HG03571 (cell line): ENCODE measurements at regions not wholly inside any gene's neighbourhood (a gene's known extent, or its start where the extent isn't known, plus 50 kb on each side); places are given as distances from the start of the nearest gene placed in this dataset.
A peak's percentile ranks its signal among the peaks of the same experiment; 100 is the strongest.

Experiments used
- ATAC-seq: cut with Tn5 transposase; IDR thresholded peaks from one replicate; pipeline ENCODE4 v1.9.1; 2021; ENCODE audit not compliant: unreplicated experiment

DNA sequence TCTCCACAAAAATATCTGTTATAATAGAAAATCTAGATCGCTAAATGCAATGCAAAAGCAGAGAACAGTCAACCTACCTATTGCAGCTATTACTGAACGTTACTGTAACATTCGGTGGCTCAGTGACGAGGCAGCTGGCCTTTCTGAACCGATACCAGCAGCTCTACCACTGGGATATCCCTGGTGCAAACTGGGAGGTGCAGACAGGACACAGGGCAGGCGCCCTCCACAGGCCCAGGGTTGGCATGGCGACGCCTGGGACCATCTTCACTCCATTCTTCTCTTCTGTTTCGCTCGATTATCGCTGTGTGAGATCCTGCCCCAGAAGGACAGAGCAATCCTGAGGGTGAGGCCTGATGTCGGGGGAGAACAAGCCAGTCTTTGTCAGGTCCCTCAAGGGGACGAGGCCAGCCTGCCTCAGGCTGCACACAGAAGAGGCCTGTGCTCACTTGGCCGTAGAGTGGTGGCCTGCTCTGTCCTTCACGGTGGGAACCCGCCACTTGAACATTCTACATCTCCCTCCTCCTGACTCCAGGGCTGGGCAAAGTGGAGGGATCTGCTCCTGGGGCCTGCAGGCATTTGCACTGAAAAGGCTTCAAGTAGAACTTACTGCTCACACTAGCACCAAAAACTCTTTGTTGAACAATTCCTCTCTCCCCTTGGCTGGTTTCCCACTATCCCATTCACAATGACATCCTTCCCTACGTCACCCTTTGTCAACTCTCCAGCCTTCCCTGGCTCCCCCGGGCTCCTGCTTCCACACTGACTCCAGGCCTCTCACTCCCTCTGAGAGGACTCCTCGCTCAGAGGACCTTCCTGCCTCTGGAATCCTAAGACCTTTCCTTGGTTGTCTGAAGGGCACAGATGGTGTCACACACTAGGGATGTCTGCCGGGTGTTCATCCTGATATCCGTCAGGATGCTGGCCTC, 49.7 kb downstream of the CYRIA start:
- no peak for ATAC-seq

GRCh38 chr2:16615246-16615645, 50.4 kb downstream of the CYRIA start:
- ATAC-seq, result no peak

DNA sequence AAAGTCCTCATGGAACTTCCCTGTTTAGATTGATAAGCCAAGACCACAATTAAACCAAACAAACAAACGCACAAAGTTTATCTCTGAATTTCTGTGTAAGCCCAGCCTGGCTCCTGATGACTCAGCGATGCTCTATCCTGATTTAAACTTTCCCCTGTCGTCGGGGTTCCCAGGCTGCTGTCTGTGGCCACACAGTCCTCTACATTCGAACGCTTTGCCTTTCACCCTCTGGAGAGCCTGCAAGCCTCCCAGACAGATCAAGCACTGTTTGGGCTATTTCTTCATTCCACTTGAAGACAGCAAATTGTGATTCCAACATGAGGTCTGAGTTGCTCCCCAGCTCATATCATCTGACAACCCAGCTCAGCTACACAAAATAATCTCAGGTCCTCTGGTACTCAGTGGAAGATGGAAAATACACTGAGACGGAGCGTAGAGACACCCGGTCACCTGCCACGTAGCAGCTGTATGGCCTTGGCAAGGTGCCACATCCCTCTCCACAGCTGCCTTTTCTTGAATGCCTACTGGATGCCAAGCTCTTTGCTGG, 51.2 kb downstream of the CYRIA start:
- ATAC-seq, result no peak

GRCh38 chr2:16613539-16614011, 52.1 kb downstream of the CYRIA start:
- no peak for ATAC-seq

GRCh38 chr2:16612490-16612889, 53.1 kb downstream of the CYRIA start:
- no peak for ATAC-seq

DNA sequence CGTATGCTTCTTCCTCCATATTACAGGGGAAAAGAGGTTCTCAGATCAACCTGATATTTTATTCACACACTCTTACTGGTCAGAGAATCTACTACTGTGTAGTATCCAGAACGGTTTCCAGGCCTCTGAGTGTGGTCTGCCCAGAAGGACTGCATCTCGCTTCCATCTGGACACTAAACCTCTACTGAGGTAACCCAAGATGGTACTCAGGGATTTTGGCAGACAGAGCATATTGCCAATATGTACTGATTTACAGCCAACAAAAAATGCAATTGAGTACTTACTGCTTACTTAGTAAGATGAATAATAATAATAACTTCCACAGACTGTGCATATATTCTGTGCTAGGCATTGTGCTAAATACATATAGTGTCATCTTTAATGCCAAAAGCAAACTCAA, 55.8 kb downstream of the CYRIA start:
- ATAC-seq, result no peak

DNA sequence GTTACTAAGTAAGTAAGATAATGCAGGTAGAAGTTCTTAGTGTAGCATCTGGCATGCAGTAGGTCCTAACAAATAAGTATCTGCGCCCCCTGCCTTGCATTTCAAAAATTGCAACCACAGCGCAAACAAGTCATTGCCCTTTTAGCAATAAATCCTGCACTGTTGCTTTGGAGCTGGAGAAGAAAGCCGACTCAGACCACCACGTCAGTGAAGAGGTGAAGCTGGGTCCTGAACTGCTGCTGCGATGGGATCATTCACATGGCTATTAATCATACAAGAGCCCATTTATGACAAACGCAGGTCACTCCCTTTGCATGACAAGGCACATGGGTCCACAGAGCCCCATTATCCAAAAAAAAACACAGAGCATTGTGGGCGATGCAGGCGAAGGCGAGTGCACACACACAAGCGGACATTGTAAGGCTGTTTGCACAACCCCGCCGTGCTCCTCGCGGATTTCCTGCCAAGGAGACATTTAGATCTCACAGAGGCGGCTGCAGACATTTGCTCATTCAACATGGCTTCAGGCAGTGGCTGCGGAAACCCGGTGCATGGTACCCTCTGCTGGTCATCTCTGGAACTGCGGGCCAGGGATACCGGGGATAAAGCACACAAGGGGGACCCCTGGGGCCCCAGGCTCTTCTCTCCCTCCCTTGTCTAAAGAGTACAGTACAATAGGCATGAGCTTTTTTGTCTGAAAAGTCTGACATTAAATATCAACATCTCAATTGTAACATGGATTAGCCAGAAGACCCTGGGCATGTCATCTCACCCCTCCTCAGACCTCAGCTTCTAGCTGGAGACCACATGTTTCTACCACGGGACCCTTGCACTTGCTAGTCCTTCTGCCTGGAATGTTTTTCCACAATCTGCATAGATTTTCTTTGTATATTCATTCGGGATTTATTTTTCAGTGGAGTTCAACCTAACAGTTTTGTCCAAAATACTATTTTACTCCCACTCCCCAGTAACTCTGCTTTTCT, 56.7 kb downstream of the CYRIA start:
- peak; percentile 96 for ATAC-seq

GRCh38 chr2:16607301-16607700, 58.3 kb downstream of the CYRIA start:
- ATAC-seq, result no peak

DNA sequence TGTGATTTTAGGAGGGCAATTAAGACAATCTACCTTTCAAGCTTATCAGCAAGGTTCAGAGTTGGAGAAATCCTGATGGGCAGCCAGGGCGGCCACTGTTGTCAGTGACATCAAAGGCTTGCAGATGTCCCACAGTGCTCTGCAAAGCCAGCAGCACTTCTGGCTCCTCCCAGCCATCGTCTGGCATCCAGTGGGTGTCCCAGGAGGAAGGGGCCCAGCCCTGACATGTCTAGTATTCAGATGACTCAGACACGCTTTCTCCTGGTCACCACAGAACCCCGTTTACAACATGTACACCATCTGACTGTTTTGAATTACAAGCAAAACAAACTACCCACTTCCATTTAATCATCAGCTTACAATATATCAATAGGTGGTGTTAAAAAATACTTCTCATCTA, 61.4 kb downstream of the CYRIA start:
- ATAC-seq, result no peak

DNA sequence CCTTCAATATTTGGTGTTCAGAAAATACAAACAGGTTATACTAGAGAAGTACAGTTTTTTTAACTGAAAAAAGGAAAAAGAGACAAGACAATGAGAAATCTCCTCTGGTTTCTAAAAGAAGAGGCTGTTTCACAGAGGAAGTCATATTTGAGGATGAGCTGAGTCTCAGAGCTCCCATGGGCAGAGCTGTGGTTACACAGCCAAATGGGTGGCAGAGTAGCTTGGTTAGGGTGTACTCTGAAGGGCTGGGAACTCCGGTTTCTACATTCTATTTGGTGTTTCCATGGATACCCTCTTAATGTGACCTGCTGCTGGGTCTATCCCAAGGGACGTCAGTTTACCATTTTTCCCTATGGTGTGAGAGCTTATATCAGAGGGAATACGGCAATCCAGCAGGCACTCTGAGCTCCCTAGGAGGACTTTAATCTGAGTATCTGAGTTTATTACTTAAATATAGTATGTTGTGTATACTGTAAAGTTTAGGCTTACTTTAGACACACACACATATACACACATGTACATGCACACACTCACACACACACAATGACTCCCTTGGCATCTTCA, 74.2 kb downstream of the CYRIA start:
- no peak for ATAC-seq

- ATAC-seq, result no peak
These were observed 76.2 kb downstream of the CYRIA start for GRCh38 chr2:16589465-16589864.

GRCh38 chr2:16588565-16588964, 77.1 kb downstream of the CYRIA start:
- no peak for ATAC-seq

DNA sequence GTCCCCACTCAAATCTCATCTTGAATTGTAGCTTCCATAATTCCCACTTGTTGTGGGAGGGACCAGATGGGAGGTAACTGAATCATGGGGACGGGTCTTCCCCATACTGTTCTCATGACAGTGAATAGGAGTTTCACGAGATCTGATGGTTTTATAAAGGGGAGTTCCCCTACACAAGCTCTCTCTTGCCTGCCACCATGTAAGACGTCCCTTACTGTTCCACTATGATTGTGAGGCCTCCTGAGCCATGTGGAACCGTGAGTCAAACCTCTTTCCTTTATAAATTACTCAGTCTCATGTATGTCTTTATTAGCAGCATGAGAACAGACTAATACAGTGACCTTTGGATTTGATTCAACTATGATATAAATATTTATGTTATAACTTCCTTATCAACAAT, 78.0 kb downstream of the CYRIA start:
- ATAC-seq, result no peak

GRCh38 chr2:16584824-16585540, 80.7 kb downstream of the CYRIA start:
- no peak for ATAC-seq

DNA sequence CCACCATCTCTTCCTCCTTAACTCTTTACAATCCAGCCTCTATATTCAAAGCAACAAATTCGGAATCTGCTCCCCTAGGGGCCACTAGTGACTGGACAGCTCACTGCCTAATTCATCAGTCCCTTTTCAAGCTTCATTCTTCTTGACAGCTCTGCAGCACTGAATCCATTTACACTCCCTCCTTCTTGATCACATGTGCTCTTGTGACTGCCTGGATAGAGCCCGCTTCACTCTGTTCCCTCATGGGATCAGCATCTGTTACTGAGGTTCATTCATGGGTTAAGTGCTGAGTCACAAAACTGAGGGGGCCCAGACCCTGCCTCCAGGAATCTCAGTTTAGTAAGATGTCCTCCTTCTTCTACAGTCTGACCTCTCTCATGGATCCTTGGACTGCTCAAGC, 81.5 kb downstream of the CYRIA start:
- ATAC-seq, result no peak

DNA sequence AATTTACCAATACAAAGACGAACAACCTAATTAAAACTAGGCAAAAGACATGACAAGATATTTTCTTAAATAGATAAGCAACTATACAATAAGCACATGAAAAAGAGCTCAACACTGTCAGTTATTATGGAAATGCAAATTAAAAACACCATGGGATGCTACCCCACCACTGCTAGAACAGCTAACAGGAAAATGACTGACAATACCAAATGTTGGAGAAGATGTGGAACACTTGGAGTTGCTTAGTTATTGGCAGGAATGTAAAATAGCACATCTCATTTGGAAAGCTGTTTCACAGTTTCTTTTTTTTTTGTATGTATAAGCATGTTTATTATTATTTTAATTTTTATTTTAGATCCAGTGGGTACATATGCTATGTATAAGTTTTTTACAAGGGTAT, 84.4 kb downstream of the CYRIA start:
- no peak for ATAC-seq

GRCh38 chr2:16578081-16578480, 87.6 kb downstream of the CYRIA start:
- ATAC-seq, result no peak

DNA sequence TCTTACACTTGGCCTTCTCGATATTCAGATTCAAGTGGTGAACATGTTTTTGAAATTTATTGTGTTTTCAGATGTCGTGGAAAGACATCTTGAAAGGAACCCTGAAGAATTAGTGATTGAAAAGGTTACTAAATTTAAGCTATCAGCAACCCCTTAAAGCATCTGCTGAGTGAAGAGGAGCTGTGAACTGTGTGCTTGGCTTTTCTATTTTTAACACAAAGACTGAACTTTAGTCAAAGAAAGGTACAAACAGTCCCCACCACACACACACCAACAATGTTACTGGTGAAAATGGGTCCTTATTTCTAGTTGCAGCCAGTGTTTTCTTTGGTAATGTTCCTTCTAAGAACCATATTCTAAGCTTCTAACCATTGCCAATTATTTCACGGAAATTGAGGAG, 95.1 kb downstream of the CYRIA start:
- ATAC-seq, result no peak

GRCh38 chr2:16568998-16569784, 96.4 kb downstream of the CYRIA start:
- no peak for ATAC-seq

GRCh38 chr2:16566701-16567100, 98.9 kb downstream of the CYRIA start:
- ATAC-seq, result no peak
